ENCODE measurements at regions not wholly inside any gene's neighbourhood (a gene's known extent, or its start where the extent isn't known, plus 50 kb on each side); places are given as distances from the start of the nearest gene placed in this dataset.

DNA sequence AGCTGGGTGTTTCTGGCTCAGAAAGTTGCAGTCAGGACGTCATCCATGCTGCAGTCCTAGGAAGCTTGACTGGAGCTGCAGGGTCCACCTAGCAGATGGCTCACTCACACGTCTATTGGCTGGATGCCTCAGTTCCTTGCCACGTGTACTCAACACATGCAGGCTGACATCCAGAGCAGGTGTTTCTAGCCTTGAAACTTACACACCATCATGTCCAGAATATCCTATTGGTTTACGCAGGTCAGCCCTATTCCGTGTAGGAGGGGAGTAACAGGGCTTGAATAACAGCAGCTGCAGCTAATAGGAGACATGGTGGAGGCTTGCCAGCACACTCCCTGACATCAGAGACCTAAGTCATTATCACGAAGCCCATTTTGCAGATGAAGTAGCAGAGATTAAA, 473.5 kb downstream of the ACTL7B start:
- 80% methylated on average over 6 of the region's 6 CpGs for WGBS
- TF ChIP-seq NR2F2 (IDR thresholded peaks at IDR 0.05) (no peak), HNF4G (IDR thresholded peaks at IDR 0.05) (no peak), FOXA2 (IDR thresholded peaks at IDR 0.05) (no peak), RAD21 (IDR thresholded peaks at IDR 0.05) (no peak), TAF1 (conservative IDR thresholded peaks at IDR 0.05) (no peak), GABPA (IDR thresholded peaks at IDR 0.05 in 1 of 2, conservative IDR thresholded peaks at IDR 0.05 in 1 of 2) (no peak), EGR1 (IDR thresholded peaks at IDR 0.05; ENCODE audit: low read depth in 2 of 2) (no peak), JUND (IDR thresholded peaks at IDR 0.05) (no peak), SP1 (IDR thresholded peaks at IDR 0.05) (no peak), RXRA (IDR thresholded peaks at IDR 0.05) (no peak), FOXA1 (IDR thresholded peaks at IDR 0.05) (no peak), YY1 (IDR thresholded peaks at IDR 0.05) (no peak), HNF4A (conservative IDR thresholded peaks at IDR 0.05) (no peak)
- TF ChIP-seq, protein P1, sequence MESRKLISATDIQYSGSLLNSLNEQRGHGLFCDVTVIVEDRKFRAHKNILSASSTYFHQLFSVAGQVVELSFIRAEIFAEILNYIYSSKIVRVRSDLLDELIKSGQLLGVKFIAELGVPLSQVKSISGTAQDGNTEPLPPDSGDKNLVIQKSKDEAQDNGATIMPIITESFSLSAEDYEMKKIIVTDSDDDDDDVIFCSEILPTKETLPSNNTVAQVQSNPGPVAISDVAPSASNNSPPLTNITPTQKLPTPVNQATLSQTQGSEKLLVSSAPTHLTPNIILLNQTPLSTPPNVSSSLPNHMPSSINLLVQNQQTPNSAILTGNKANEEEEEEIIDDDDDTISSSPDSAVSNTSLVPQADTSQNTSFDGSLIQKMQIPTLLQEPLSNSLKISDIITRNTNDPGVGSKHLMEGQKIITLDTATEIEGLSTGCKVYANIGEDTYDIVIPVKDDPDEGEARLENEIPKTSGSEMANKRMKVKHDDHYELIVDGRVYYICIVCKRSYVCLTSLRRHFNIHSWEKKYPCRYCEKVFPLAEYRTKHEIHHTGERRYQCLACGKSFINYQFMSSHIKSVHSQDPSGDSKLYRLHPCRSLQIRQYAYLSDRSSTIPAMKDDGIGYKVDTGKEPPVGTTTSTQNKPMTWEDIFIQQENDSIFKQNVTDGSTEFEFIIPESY (IDR thresholded peaks at IDR 0.05): no peak
- TF ChIP-seq, protein P2, sequence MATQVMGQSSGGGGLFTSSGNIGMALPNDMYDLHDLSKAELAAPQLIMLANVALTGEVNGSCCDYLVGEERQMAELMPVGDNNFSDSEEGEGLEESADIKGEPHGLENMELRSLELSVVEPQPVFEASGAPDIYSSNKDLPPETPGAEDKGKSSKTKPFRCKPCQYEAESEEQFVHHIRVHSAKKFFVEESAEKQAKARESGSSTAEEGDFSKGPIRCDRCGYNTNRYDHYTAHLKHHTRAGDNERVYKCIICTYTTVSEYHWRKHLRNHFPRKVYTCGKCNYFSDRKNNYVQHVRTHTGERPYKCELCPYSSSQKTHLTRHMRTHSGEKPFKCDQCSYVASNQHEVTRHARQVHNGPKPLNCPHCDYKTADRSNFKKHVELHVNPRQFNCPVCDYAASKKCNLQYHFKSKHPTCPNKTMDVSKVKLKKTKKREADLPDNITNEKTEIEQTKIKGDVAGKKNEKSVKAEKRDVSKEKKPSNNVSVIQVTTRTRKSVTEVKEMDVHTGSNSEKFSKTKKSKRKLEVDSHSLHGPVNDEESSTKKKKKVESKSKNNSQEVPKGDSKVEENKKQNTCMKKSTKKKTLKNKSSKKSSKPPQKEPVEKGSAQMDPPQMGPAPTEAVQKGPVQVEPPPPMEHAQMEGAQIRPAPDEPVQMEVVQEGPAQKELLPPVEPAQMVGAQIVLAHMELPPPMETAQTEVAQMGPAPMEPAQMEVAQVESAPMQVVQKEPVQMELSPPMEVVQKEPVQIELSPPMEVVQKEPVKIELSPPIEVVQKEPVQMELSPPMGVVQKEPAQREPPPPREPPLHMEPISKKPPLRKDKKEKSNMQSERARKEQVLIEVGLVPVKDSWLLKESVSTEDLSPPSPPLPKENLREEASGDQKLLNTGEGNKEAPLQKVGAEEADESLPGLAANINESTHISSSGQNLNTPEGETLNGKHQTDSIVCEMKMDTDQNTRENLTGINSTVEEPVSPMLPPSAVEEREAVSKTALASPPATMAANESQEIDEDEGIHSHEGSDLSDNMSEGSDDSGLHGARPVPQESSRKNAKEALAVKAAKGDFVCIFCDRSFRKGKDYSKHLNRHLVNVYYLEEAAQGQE (IDR thresholded peaks at IDR 0.05): no peak
- TF ChIP-seq, protein P3, sequence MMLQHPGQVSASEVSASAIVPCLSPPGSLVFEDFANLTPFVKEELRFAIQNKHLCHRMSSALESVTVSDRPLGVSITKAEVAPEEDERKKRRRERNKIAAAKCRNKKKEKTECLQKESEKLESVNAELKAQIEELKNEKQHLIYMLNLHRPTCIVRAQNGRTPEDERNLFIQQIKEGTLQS (IDR thresholded peaks at IDR 0.05): no peak
- TF ChIP-seq, protein P4, sequence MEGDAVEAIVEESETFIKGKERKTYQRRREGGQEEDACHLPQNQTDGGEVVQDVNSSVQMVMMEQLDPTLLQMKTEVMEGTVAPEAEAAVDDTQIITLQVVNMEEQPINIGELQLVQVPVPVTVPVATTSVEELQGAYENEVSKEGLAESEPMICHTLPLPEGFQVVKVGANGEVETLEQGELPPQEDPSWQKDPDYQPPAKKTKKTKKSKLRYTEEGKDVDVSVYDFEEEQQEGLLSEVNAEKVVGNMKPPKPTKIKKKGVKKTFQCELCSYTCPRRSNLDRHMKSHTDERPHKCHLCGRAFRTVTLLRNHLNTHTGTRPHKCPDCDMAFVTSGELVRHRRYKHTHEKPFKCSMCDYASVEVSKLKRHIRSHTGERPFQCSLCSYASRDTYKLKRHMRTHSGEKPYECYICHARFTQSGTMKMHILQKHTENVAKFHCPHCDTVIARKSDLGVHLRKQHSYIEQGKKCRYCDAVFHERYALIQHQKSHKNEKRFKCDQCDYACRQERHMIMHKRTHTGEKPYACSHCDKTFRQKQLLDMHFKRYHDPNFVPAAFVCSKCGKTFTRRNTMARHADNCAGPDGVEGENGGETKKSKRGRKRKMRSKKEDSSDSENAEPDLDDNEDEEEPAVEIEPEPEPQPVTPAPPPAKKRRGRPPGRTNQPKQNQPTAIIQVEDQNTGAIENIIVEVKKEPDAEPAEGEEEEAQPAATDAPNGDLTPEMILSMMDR (IDR thresholded peaks at IDR 0.05; ENCODE audit: low read depth, low read length, missing input control): no peak
- TF ChIP-seq, protein P5, sequence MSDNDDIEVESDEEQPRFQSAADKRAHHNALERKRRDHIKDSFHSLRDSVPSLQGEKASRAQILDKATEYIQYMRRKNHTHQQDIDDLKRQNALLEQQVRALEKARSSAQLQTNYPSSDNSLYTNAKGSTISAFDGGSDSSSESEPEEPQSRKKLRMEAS (IDR thresholded peaks at IDR 0.05): no peak
- DNase-seq (ENCODE audit: low spot score): no peak

More for the DNA sequence above, 473.5 kb downstream of the ACTL7B start:
- Histone ChIP-seq H3K27ac (ENCODE audit: low read depth in 1 of 2, low read length in 2 of 2) (no peak overlapping the region), H3K4me3 (ENCODE audit: low read depth in 1 of 3, low read length in 3 of 3) (no peak overlapping the region), H3K27me3 (ENCODE audit: control insufficient read depth in 4 of 4, insufficient read depth in 4 of 4, low read length in 3 of 4) (peaks cover 0 to 2% (median 0%) of the 10 kb centered on the region in 4 donors), H3K4me1 (ENCODE audit: control insufficient read depth in 4 of 4, insufficient read depth in 4 of 4, low read length in 3 of 4) (no peaks in the 10 kb centered on the region), H3K9me3 (ENCODE audit: control insufficient read depth in 4 of 4, low read length in 3 of 4) (no peaks in the 10 kb centered on the region), H3K9ac (ENCODE audit: low read depth in 1 of 2, low read length in 2 of 2) (no peak overlapping the region), H3K36me3 (ENCODE audit: control insufficient read depth in 4 of 4, insufficient read depth in 3 of 4, low read depth in 1 of 4, low read length in 3 of 4) (no peaks in the 10 kb centered on the region)
